ENCODE measurements at regions not wholly inside any gene's neighbourhood (a gene's known extent, or its start where the extent isn't known, plus 50 kb on each side); places are given as distances from the start of the nearest gene placed in this dataset.

DNA sequence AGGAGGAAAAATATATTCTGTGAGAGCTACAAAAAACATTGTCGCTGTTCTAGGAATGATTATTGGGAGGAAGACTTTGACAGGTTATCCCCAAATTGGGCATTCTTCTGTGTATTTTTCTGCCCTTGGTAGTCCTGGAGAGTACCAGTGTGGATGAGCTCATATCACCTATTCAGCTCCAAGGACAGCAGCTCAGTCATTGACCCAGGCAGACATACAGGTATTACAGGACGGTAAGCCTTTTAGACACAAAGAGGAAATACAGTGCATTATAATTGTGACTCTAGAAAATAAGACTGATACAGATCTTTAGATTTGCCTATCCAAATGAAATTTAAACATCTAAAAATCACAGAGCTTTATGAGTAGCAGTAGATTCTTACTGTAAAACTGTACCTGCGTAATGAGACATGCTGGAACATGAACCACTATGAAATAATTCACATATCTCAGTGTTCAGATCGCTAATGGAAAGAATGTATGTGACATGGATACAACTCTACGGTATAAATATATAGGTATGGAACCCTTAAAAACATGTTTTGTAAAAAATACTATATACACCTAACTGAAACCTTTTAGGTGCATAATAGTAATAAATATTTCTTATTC is 56.0 kb downstream of the PLK2 start:
- no peak for DNase-seq (ENCODE audit: low read depth in 2 of 3, low spot score in 1 of 3)

DNA sequence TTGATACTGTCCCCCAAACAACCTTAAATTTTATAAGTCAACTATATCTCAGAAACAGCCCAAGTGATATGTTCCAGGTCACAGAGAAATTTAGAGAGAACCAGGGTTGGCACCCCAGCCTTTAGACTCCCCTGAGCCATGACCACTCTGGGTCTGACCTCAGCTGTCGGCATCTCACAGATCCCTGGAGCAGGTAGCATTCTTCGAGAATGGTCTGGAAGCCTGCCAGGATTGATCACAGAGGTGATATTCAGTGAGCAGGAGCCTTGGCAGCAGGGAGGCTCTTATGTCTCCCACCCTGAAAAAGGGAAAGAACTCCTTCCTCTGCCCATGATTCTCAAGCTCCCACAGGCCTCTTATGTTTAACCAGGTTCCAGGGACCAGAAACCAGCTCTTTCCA is 58.2 kb downstream of the PLK2 start:
- no peak for DNase-seq (ENCODE audit: low read depth in 2 of 3, low spot score in 1 of 3)

DNA sequence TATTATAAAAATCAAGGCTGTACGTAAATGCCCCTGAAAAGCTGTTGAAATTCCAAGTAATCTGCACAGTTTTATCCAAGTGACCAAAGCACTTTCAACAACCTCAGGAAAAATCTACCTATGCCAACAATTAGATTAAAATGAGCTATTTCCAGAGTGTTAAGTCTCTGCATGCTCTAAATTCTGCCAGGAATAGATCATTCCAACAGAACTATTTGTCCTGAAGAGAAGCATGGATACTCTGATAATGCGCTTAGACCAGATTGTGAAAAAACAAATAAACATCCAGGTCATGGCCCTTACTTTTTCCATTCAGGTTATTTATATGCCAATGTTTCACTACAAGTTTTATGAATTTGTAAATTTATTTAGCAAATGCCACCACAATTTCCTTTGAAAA is 59.1 kb downstream of the PLK2 start:
- no peak for DNase-seq (ENCODE audit: low read depth in 2 of 3, low spot score in 1 of 3)

- no peak for DNase-seq (ENCODE audit: low read depth in 2 of 3, low spot score in 1 of 3)
Observed at GRCh38 chr5:58399951-58400350, 59.9 kb downstream of the PLK2 start.

- no peak for DNase-seq (ENCODE audit: low read depth in 2 of 3, low spot score in 1 of 3)
Observed at GRCh38 chr5:58394339-58394738, 65.5 kb downstream of the PLK2 start.

GRCh38 chr5:58393716-58394115 is 66.2 kb downstream of the PLK2 start:
- no peak for DNase-seq (ENCODE audit: low read depth in 2 of 3, low spot score in 1 of 3)

GRCh38 chr5:58392496-58392895 is 67.4 kb downstream of the PLK2 start:
- no peak for DNase-seq (ENCODE audit: low read depth in 2 of 3, low spot score in 1 of 3)

GRCh38 chr5:58383448-58383847 is 76.4 kb downstream of the PLK2 start:
- DNase-seq (ENCODE audit: low read depth in 2 of 3, low spot score in 1 of 3): no peak

GRCh38 chr5:58382131-58382534 is 77.8 kb downstream of the PLK2 start:
- no peak for DNase-seq (ENCODE audit: low read depth in 2 of 3, low spot score in 1 of 3)

- DNase-seq (ENCODE audit: low read depth in 2 of 3, low spot score in 1 of 3): no peak
Observed at GRCh38 chr5:58381566-58381965, 78.3 kb downstream of the PLK2 start.

GRCh38 chr5:58380655-58381054 is 79.2 kb downstream of the PLK2 start:
- DNase-seq (ENCODE audit: low read depth in 2 of 3, low spot score in 1 of 3): no peak

DNA sequence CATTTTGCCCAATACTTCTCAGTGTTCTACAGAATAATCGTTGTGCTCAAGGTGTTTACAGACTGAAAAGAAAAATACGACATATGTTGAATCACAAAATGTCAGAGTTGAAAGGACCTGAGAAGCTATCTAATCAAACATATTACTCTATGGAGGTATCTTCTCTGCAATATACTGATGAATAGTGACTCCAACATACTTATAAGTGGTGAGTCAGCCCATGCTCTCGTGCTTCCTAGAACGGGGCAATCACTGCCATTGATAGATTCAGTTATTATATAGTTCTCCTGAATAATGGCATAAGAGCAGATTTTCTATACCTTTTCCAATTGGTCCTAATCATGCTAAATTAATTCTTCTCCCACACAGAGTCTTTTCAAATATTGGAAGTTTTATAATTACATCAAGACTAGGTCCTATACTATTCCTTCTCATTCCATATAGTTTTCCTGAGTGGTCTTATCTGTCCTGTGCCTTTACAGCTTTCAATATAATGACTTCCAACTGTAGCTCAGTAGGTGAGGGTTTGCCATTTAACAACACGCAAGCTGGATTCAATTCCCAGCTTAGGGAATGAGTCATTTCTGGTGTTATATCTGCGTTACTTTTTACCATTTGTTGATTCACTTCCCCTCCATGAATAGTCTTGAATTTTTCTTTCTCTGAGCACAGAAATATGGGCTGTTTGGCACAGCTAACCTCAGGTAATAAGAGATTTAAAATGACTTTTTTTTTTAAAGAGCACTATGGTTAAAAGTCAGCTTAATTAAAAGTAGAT is 81.1 kb downstream of the PLK2 start:
- DNase-seq (ENCODE audit: low read depth in 2 of 3, low spot score in 1 of 3): no peak

- no peak for DNase-seq (ENCODE audit: low read depth in 2 of 3, low spot score in 1 of 3)
Observed at GRCh38 chr5:58370606-58371005, 89.3 kb downstream of the PLK2 start.

DNA sequence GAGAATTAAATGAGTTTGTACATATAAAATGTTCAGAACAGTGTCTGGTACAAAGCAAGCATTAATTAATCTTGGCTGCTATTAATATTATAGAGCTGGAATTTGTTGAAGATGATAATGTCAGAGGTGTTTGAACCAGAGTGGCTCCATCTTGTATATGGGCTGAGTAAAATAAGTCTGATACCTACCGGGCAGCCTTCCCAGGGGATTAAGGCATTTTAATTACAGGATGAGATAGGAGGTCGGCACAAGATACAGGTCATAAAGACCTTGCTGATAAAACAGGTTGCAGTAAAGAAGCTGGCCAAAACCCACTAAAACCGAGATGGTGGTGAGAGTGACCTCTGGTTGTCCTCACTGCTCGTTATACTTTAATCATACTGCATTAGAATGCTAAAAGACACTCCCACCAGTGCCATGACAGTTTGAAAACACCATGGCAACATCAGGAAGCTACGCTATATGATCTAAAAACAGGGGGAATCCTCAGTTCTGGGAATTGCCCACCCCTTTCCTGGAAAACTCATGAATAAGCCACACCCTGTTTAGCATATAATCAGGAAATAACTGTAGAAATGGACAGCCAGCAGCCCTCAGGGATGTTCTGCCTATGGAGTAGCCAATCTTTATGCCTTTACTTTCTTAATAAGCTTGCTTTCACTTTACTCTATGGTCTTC is 90.2 kb downstream of the PLK2 start:
- no peak for DNase-seq (ENCODE audit: low read depth in 2 of 3, low spot score in 1 of 3)

GRCh38 chr5:58366461-58366860 is 93.4 kb downstream of the PLK2 start:
- no peak for DNase-seq (ENCODE audit: low read depth in 2 of 3, low spot score in 1 of 3)

- DNase-seq (ENCODE audit: low read depth in 2 of 3, low spot score in 1 of 3): no peak
Observed at GRCh38 chr5:58365791-58366190, 94.1 kb downstream of the PLK2 start.

DNA sequence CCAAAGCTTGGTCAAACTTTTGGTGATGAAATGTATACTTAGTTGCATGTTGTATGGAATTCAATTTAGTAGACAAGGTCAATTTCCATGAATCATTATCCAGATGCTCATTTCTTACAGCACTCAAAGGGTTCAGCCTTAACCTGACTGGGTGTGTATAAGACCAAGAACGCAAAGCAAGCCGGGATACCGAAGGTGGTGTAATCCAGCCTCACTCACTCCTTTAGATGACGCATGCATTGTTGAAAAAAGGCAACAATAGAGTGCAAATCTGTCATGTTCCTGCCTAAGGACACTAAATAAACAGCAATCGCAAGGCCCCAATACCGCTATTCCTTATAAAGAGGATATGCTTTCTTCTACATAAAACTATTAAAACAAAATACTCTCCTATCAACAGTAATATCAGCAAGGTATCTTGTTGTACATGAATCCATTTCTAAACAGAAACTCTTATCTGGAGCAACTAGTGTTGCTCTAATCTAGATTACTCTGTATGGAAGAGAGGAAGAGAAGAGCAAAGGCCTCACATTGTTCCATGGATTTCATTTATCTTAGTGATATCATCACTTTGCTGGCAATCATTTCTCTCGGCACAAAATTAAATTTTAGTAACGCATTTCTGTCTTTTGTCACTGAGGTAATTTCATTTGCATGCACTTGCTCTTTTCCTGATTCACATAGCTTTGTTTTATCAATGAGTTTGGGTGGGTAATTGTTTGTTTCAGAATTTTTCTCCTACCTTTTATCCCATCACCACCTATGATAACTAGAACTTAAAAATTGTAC is 96.2 kb downstream of the PLK2 start:
- DNase-seq (ENCODE audit: low read depth in 2 of 3, low spot score in 1 of 3): no peak

DNA sequence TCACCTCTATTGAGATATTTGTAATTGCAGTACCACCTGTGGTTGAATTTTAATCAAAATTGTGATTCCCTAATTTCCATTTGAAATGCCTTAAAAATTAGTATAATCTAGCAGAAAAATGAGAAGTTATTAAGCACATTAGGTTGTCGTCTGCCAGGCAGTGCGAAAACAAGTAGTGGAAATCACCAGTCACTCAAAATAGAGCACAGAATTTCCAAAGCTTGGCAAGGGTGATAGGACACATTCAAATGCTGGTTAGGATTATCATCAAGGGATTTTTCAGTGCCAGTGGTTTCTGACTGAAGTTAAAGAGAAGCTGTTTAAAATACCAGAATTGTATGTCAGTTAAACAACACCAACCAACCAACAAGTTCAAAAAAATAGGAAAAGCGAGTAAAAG is 97.8 kb downstream of the PLK2 start:
- no peak for DNase-seq (ENCODE audit: low read depth in 2 of 3, low spot score in 1 of 3)

DNA sequence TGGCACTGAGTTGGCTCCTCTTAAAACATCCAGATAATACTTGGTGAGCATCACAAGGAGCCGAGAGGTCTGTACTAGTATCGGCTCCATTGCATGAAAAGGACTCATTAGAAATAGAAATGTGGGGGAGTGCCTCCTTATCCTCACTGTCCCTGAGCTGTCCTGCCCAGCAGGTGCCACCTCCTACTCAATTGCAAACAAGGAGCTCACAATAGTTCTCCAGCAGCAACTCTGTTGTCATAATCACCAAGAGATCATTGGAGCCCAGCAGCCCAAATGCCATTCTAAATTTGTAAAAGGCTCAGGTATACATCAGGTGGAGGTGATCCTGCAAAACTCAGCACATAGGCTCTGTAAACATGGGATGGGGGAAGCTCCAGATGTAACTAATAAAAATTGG is 99.1 kb downstream of the PLK2 start:
- no peak for DNase-seq (ENCODE audit: low read depth in 2 of 3, low spot score in 1 of 3)

DNA sequence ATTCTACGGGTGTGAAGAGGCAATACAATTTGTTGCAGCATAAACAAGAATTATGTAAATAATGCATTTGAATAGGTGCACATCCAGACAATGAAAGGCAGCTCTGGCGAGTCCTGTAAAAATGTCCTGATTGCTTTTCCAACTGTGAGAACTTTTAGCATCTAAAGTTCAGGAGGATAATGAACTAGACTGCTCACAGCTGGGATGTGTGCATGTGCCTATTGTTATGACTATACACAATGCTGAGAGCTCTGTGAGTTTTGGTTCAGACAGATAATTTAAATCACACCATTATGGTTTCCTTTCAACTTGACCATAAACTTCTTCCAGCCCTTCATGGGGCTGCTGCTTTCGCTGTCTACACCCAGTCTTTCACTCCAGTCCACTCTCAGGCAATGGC is 99.9 kb downstream of the PLK2 start:
- DNase-seq (ENCODE audit: low read depth in 2 of 3, low spot score in 1 of 3): no peak

- no peak for DNase-seq (ENCODE audit: low read depth in 2 of 3, low spot score in 1 of 3)
Observed at GRCh38 chr5:58358501-58359178, 101.2 kb downstream of the PLK2 start.
